Panc1 (cell line): ENCODE measurements at regions not wholly inside any gene's neighbourhood (a gene's known extent, or its start where the extent isn't known, plus 50 kb on each side); places are given as distances from the start of the nearest gene placed in this dataset.

Source experiments
- ATAC-seq: fragments of 200-7000 bp; cut with Tn5 transposase; 2 replicates; pipeline ENCODE4 v1.9.1; 2020; ENCODE audit warnings: mild to moderate bottlenecking, moderate library complexity
- BruUV-seq: library from RNA; stranded (reverse); fragments of 400-500 nt; replicated peaks from 2 replicates; lab custom pipeline; 2021; lab: Mats Ljungman, UMichigan
- CTCF ChIA-PET: fragments of 300-600 bp; sonication (Branson Sonifier 250); formaldehyde crosslinking; loops from one replicate; lab custom pipeline; 2022; ENCODE audit warnings: antibody characterized with exemption; lab: Charles Lee
- POLR2A ChIA-PET: fragments of 300-600 bp; sonication (Branson Sonifier 250); formaldehyde crosslinking; loops from one replicate; lab custom pipeline; 2022; ENCODE audit warnings: antibody characterized with exemption; lab: Charles Lee
- DNase-seq: peaks from one replicate; pipeline ENCODE4 v3.0.0-alpha.2; 2010; ENCODE audit warnings: low read depth, low spot score
- H3K27ac ChIP-seq: 2 replicates; pipeline ENCODE4 v1.5.1; 2011; ENCODE audit warnings: mild to moderate bottlenecking, low read length, inconsistent platforms
- H3K27me3 ChIP-seq: fragments of 200-500 bp; sonication (Bioruptor generic); 2 replicates; pipeline ENCODE4 v1.6.0; 2014; ENCODE audit warnings: low read length, inconsistent platforms; ENCODE audit not compliant: control insufficient read depth, insufficient read depth
- H3K36me3 ChIP-seq: fragments of 200-500 bp; sonication (Bioruptor generic); 2 replicates; pipeline ENCODE4 v1.5.1; 2014; ENCODE audit warnings: inconsistent platforms, mild to moderate bottlenecking, low read length, moderate library complexity; ENCODE audit not compliant: control insufficient read depth, insufficient read depth
- H3K4me1 ChIP-seq: 2 replicates; pipeline ENCODE4 v1.5.1; 2011; ENCODE audit warnings: inconsistent platforms, mild to moderate bottlenecking, low read length, moderate library complexity; ENCODE audit not compliant: control insufficient read depth, insufficient read depth
- H3K4me3 ChIP-seq, 2 experiments: 2 replicates each; pipeline ENCODE4 v1.5.1; 2011 to 2012; ENCODE audit warnings: low read depth in 2 of 2, low read length in 2 of 2, mild to moderate bottlenecking in 2 of 2, inconsistent platforms in 1 of 2, moderate library complexity in 1 of 2
- H3K9me3 ChIP-seq: fragments of 200-500 bp; sonication (Bioruptor generic); 2 replicates; pipeline ENCODE4 v1.5.1; 2014; ENCODE audit warnings: low read depth, mild to moderate bottlenecking, inconsistent platforms, low read length, moderate library complexity; ENCODE audit not compliant: control insufficient read depth, insufficient read depth
- CTCF ChIP-seq: fragments of 450-650 bp; IDR thresholded peaks from 2 replicates; pipeline ENCODE4 v1.5.1; 2017; ENCODE audit warnings: mild to moderate bottlenecking
- POLR2AphosphoS5 ChIP-seq: IDR thresholded peaks from 2 replicates; pipeline ENCODE4 v1.6.1; 2012; ENCODE audit warnings: mild to moderate bottlenecking, low read depth, low read length, moderate library complexity
- REST ChIP-seq, 2 experiments: IDR thresholded peaks; 2 replicates each; pipeline ENCODE4 v1.6.1; 2011 to 2012; ENCODE audit warnings: low read depth in 2 of 2, control low read depth in 1 of 2, low read length in 1 of 2, mild to moderate bottlenecking in 1 of 2, moderate library complexity in 1 of 2; ENCODE audit not compliant: insufficient read depth in 1 of 2
- SIN3A ChIP-seq: IDR thresholded peaks from 2 replicates; pipeline ENCODE4 v1.6.1; 2012; ENCODE audit warnings: low read depth, mild to moderate bottlenecking, low read length, moderate library complexity, borderline replicate concordance; ENCODE audit not compliant: insufficient read depth
- TCF7L2 ChIP-seq: IDR thresholded peaks from 2 replicates; pipeline ENCODE4 v1.6.1; 2011; ENCODE audit warnings: mild to moderate bottlenecking, low read depth, low read length, inconsistent platforms
- in situ Hi-C: cut with HindIII; loops from 2 replicates; pipeline ENCODE4 v1.10.0; 2016; ENCODE audit warnings: low sequenced_read_pairs, low pct_unique_long_range_greater_than_20kb
- intact Hi-C: fragments of 100-400 bp; cut with micrococcal nuclease; formaldehyde crosslinking; loops from one replicate; pipeline ENCODE4 v1.10.0; 2022; ENCODE audit not compliant: unreplicated experiment

- TF ChIP-seq TCF7L2 = no peak
- no peak for TF ChIP-seq CTCF
- no peak for TF ChIP-seq REST (IDR thresholded peaks at IDR 0.05; ENCODE audit: insufficient read depth in 1 of 2, low read depth in 2 of 2, low read length in 1 of 2)
- TF ChIP-seq SIN3A = no peak
- TF ChIP-seq POLR2AphosphoS5 = no peak
- ATAC-seq (no peak), DNase-seq (no peak)
- Histone ChIP-seq H3K9me3 (no peaks in the 10 kb centered on the region), H3K27me3 (peaks cover 3% of the 10 kb centered on the region; the same call in 1 of the 2 replicates), H3K27ac (no peak overlapping the region), H3K36me3 (no peaks in the 10 kb centered on the region), H3K4me3 (no peak overlapping the region), H3K4me1 (no peaks in the 10 kb centered on the region)
- no TSS peak for BruUV-seq
- ChIA-PET POLR2A (no interaction called here), CTCF (no interaction called here)
- in situ Hi-C loops (no loop called here), intact Hi-C loops (no loop called here)
Measured at GRCh38 chr7:22043367-22043766, 97.7 kb upstream of the CDCA7L start.

- ChIA-PET CTCF (no interaction called here), POLR2A (no interaction called here)
- Histone ChIP-seq H3K4me1 (no peaks in the 10 kb centered on the region), H3K9me3 (no peaks in the 10 kb centered on the region), H3K27ac (no peak overlapping the region), H3K27me3 (no peaks in the 10 kb centered on the region; the same call in 1 of the 2 replicates), H3K36me3 (no peaks in the 10 kb centered on the region), H3K4me3 (no peak overlapping the region)
- in situ Hi-C loops (no loop called here), intact Hi-C loops (no loop called here)
- no peak for DNase-seq
- TF ChIP-seq POLR2AphosphoS5 (no peak), CTCF (no peak), SIN3A (no peak), TCF7L2 (no peak), REST (IDR thresholded peaks at IDR 0.05; ENCODE audit: insufficient read depth in 1 of 2, low read depth in 2 of 2, low read length in 1 of 2) (no peak)
- no TSS peak for BruUV-seq
- no peak for ATAC-seq
Measured at GRCh38 chr7:22040923-22041595, 95.4 kb upstream of the CDCA7L start.
